Thoracic aorta (tissue), 2 donors: ENCODE measurements at regions not wholly inside any gene's neighbourhood (a gene's known extent, or its start where the extent isn't known, plus 50 kb on each side); places are given as distances from the start of the nearest gene placed in this dataset.

Experiments used
- ATAC-seq: fragments of 150-250 bp; one replicate; pipeline ENCODE4 v1.8.0; 2017; ENCODE audit warnings: low read depth; ENCODE audit not compliant: insufficient number of reproducible peaks, low FRiP score
- DNase-seq: peaks from one replicate; pipeline ENCODE4 v3.0.0-alpha.2; 2020; ENCODE audit warnings: low spot score
- H3K27ac ChIP-seq, 2 donors: fragments of 200-600 bp; sonication (generic); 1 replicate in 1 of 2; 2 replicates in 1 of 2; pipeline ENCODE4 v1.5.1; 2016; ENCODE audit warnings: mild to moderate bottlenecking in 2 of 2, moderate library complexity in 2 of 2
- H3K27me3 ChIP-seq: fragments of 200-600 bp; sonication (generic); replicated peaks from 2 replicates; pipeline ENCODE4 v1.6.0; 2016; ENCODE audit warnings: mild to moderate bottlenecking; ENCODE audit not compliant: insufficient read depth
- H3K36me3 ChIP-seq: fragments of 200-600 bp; sonication (generic); one replicate; pipeline ENCODE4 v1.5.1; 2016
- H3K4me1 ChIP-seq, 2 donors: fragments of 200-600 bp; sonication (generic); 1 replicate in 1 of 2; 2 replicates in 1 of 2; pipeline versions ENCODE4 v1.5.1 to v1.6.0; 2016; ENCODE audit warnings: low read depth in 2 of 2, mild to moderate bottlenecking in 1 of 2; ENCODE audit not compliant: control insufficient read depth in 1 of 2
- H3K4me3 ChIP-seq: fragments of 200-600 bp; sonication (generic); 2 replicates; pipeline ENCODE4 v1.5.1; 2016; ENCODE audit warnings: mild to moderate bottlenecking
- H3K9me3 ChIP-seq: fragments of 200-600 bp; sonication (generic); 2 replicates; pipeline ENCODE4 v1.5.1; 2016
- CTCF ChIP-seq: fragments of 200-600 bp; sonication (generic); IDR thresholded peaks from one replicate; pipeline ENCODE4 v1.5.1; 2019; ENCODE audit warnings: antibody characterized with exemption

GRCh38 chr10:2982146-2982545, 85.2 kb upstream of the PFKP start:
- Histone ChIP-seq H3K9me3 (no peaks in the 10 kb centered on the region), H3K4me3 (no peak overlapping the region), H3K36me3 (no peaks in the 10 kb centered on the region), H3K27me3 (no peaks in the 10 kb centered on the region), H3K4me1 (no peaks in the 10 kb centered on the region), H3K27ac (no peak overlapping the region)
- DNase-seq (no peak), ATAC-seq (no peak)
- TF ChIP-seq CTCF: no peak

GRCh38 chr10:2981361-2981801, 86.0 kb upstream of the PFKP start:
- Histone ChIP-seq H3K36me3 (no peaks in the 10 kb centered on the region), H3K4me1 (no peaks in the 10 kb centered on the region), H3K27me3 (no peaks in the 10 kb centered on the region), H3K9me3 (no peaks in the 10 kb centered on the region), H3K27ac (no peak overlapping the region), H3K4me3 (no peak overlapping the region)
- no peak for TF ChIP-seq CTCF
- no peak for ATAC-seq
- no peak for DNase-seq

- H3K4me3 ChIP-seq: no peak overlapping the region
- H3K36me3 ChIP-seq: no peaks in the 10 kb centered on the region
- no peaks in the 10 kb centered on the region for H3K9me3 ChIP-seq
- H3K4me1 ChIP-seq: no peaks in the 10 kb centered on the region
- ATAC-seq: no peak
- no peaks in the 10 kb centered on the region for H3K27me3 ChIP-seq
- no peak overlapping the region for H3K27ac ChIP-seq
- no peak for DNase-seq
- no peak for TF ChIP-seq CTCF
These were observed 86.5 kb upstream of the PFKP start for GRCh38 chr10:2980791-2981360.

- Histone ChIP-seq H3K4me1 (no peaks in the 10 kb centered on the region), H3K36me3 (no peaks in the 10 kb centered on the region), H3K27me3 (no peaks in the 10 kb centered on the region), H3K4me3 (no peak overlapping the region), H3K27ac (no peak overlapping the region), H3K9me3 (no peaks in the 10 kb centered on the region)
- no peak for ATAC-seq
- no peak for DNase-seq
- TF ChIP-seq CTCF: no peak
These were observed 87.2 kb upstream of the PFKP start for GRCh38 chr10:2980116-2980515.

GRCh38 chr10:2979306-2979705, 88.0 kb upstream of the PFKP start:
- Histone ChIP-seq H3K4me3 (no peak overlapping the region), H3K27me3 (no peaks in the 10 kb centered on the region), H3K36me3 (no peaks in the 10 kb centered on the region), H3K9me3 (no peaks in the 10 kb centered on the region), H3K27ac (no peak overlapping the region), H3K4me1 (no peaks in the 10 kb centered on the region)
- TF ChIP-seq CTCF: no peak
- DNase-seq (no peak), ATAC-seq (no peak)
